HG02885 (cell line): ENCODE measurements at regions not wholly inside any gene's neighbourhood (a gene's known extent, or its start where the extent isn't known, plus 50 kb on each side); places are given as distances from the start of the nearest gene placed in this dataset.

Source experiments
- ATAC-seq: cut with Tn5 transposase; IDR thresholded peaks from one replicate; pipeline ENCODE4 v1.9.1; 2021; ENCODE audit warnings: mild to moderate bottlenecking; ENCODE audit not compliant: unreplicated experiment, poor library complexity

GRCh38 chr12:114784526-114784925 lies 100.6 kb upstream of the TBX3 start:
- ATAC-seq: no peak

GRCh38 chr12:114783089-114783618 lies 99.2 kb upstream of the TBX3 start:
- ATAC-seq: no peak

- ATAC-seq: no peak
Observed at GRCh38 chr12:114780746-114781399, 96.9 kb upstream of the TBX3 start.

- ATAC-seq: no peak
Observed at GRCh38 chr12:114779647-114780046, 95.7 kb upstream of the TBX3 start.

- no peak for ATAC-seq
Observed at GRCh38 chr12:114779186-114779585, 95.2 kb upstream of the TBX3 start.

- ATAC-seq: no peak
Observed at GRCh38 chr12:114776731-114777442, 92.9 kb upstream of the TBX3 start.

GRCh38 chr12:114774699-114775098 lies 90.7 kb upstream of the TBX3 start:
- no peak for ATAC-seq

GRCh38 chr12:114774197-114774596 lies 90.2 kb upstream of the TBX3 start:
- no peak for ATAC-seq

- no peak for ATAC-seq
Observed at GRCh38 chr12:114770323-114770722, 86.3 kb upstream of the TBX3 start.

- ATAC-seq: no peak
Observed at GRCh38 chr12:114769634-114770033, 85.7 kb upstream of the TBX3 start.

GRCh38 chr12:114767906-114768722 lies 84.1 kb upstream of the TBX3 start:
- no peak for ATAC-seq

GRCh38 chr12:114767084-114767760 lies 83.2 kb upstream of the TBX3 start:
- ATAC-seq: no peak

- ATAC-seq: no peak
Observed at GRCh38 chr12:114765960-114766691, 82.2 kb upstream of the TBX3 start.

- ATAC-seq: no peak
Observed at GRCh38 chr12:114764510-114764909, 80.5 kb upstream of the TBX3 start.

- no peak for ATAC-seq
Observed at GRCh38 chr12:114762490-114763110, 78.6 kb upstream of the TBX3 start.

- ATAC-seq: no peak
Observed at GRCh38 chr12:114760151-114760877, 76.3 kb upstream of the TBX3 start.

GRCh38 chr12:114759635-114760034 lies 75.7 kb upstream of the TBX3 start:
- no peak for ATAC-seq

GRCh38 chr12:114757684-114758325 lies 73.8 kb upstream of the TBX3 start:
- ATAC-seq: no peak
